Mucosa of descending colon (tissue), 3 donors: ENCODE measurements at regions not wholly inside any gene's neighbourhood (a gene's known extent, or its start where the extent isn't known, plus 50 kb on each side); places are given as distances from the start of the nearest gene placed in this dataset.
"Not testable (repeated sequence)": the region's sequence is repeated elsewhere in the genome, so short reads cannot be mapped to it uniquely, and the experiment has no call there.

Experiments
- ATAC-seq: fragments of 200-7000 bp; cut with Tn5 transposase; one replicate; pipeline ENCODE4 v1.9.1; 2020; ENCODE audit warnings: mild to moderate bottlenecking, moderate library complexity
- DNase-seq, 3 donors: peaks; one replicate each; pipeline ENCODE4 v3.0.0-alpha.2; 2020
- H3K36me3 ChIP-seq: fragments of 200-600 bp; one replicate; pipeline ENCODE4 v1.8.0; 2021; ENCODE audit warnings: low read depth, mild to moderate bottlenecking
- H3K4me1 ChIP-seq: fragments of 200-600 bp; one replicate; pipeline ENCODE4 v1.8.0; 2021; ENCODE audit warnings: low read depth, mild to moderate bottlenecking
- H3K4me3 ChIP-seq: fragments of 200-600 bp; one replicate; pipeline ENCODE4 v1.8.0; 2021; ENCODE audit warnings: mild to moderate bottlenecking
- H3K9me3 ChIP-seq: fragments of 200-600 bp; one replicate; pipeline ENCODE4 v1.8.0; 2021; ENCODE audit warnings: mild to moderate bottlenecking
- CTCF ChIP-seq: fragments of 200-600 bp; IDR thresholded peaks from one replicate; pipeline ENCODE4 v1.8.0; 2022; ENCODE audit warnings: antibody characterized with exemption, mild to moderate bottlenecking
- intact Hi-C, 2 donors: fragments of 100-400 bp; cut with DNase I in 1 of 2; cut with micrococcal nuclease in 1 of 2; formaldehyde crosslinking; loops; one replicate each; pipeline versions ENCODE4 v1.11.0 to v1.11.1; 2022; cut with DNase I, micrococcal nuclease
- donor health status: DM: no; HTN: no; CAD: no; lungs with moderate emphysema.
- donor health status: DM: no; HTN: no; CAD: no.
- donor health status: DM: no; HTN: yes; CAD: no.

- peak in 1 of 3 donors; percentile 1 for DNase-seq
- H3K4me3 ChIP-seq = no peak overlapping the region
- no peak for TF ChIP-seq CTCF
- H3K4me1 ChIP-seq = no peaks in the 10 kb centered on the region
- ATAC-seq = no peak
- H3K9me3 ChIP-seq = no peaks in the 10 kb centered on the region
- H3K36me3 ChIP-seq = no peaks in the 10 kb centered on the region
- intact Hi-C loops = no loop called here
These were observed 59.7 kb downstream of the HMGB3 start for GRCh38 chrX:151042842-151043241.

- H3K36me3 ChIP-seq, ATAC-seq, H3K4me3 ChIP-seq, DNase-seq, intact Hi-C loops, H3K9me3 ChIP-seq, H3K4me1 ChIP-seq: not testable (repeated sequence)
These were observed 83.2 kb downstream of the HMGB3 start for GRCh38 chrX:151066373-151066772.

GRCh38 chrX:151073767-151074166 lies 90.6 kb downstream of the HMGB3 start:
- Histone ChIP-seq H3K4me1 (no peaks in the 10 kb centered on the region), H3K9me3 (no peaks in the 10 kb centered on the region), H3K36me3 (no peaks in the 10 kb centered on the region), H3K4me3 (no peak overlapping the region)
- TF ChIP-seq CTCF = no peak
- intact Hi-C loops = no loop called here
- DNase-seq (peak in 1 of 3 donors; percentile 40), ATAC-seq (no peak)

GRCh38 chrX:151081016-151081415 lies 95.4 kb upstream of the GPR50 start:
- intact Hi-C loops = loop anchor here in 1 of 2 donors (2.0 kb wide), 1 partner anchor 308 kb away; no protein-coding TSS in a partner anchor
- H3K4me1 ChIP-seq = no peaks in the 10 kb centered on the region
- TF ChIP-seq CTCF = no peak
- no peaks in the 10 kb centered on the region for H3K36me3 ChIP-seq
- DNase-seq = no peak
- no peaks in the 10 kb centered on the region for H3K9me3 ChIP-seq
- H3K4me3 ChIP-seq = no peak overlapping the region
- no peak for ATAC-seq

GRCh38 chrX:151082077-151082948 lies 94.1 kb upstream of the GPR50 start:
- Histone ChIP-seq H3K4me1 (no peaks in the 10 kb centered on the region), H3K9me3 (no peaks in the 10 kb centered on the region), H3K36me3 (no peaks in the 10 kb centered on the region), H3K4me3 (no peak overlapping the region)
- TF ChIP-seq CTCF = peak; percentile 81
- peak; percentile 51 to 70 (median 66) for DNase-seq
- intact Hi-C loops = loop anchor here in 1 of 2 donors (2.0 kb wide), 1 partner anchor 310 kb away; no protein-coding TSS in a partner anchor
- peak; percentile 97 for ATAC-seq

GRCh38 chrX:151084454-151084853 lies 91.9 kb upstream of the GPR50 start:
- no peak for TF ChIP-seq CTCF
- intact Hi-C loops = no loop called here
- Histone ChIP-seq H3K9me3 (no peaks in the 10 kb centered on the region), H3K4me3 (no peak overlapping the region), H3K36me3 (no peaks in the 10 kb centered on the region), H3K4me1 (no peaks in the 10 kb centered on the region)
- DNase-seq (no peak), ATAC-seq (no peak)
